ENCODE measurements at regions not wholly inside any gene's neighbourhood (a gene's known extent, or its start where the extent isn't known, plus 50 kb on each side); places are given as distances from the start of the nearest gene placed in this dataset.

DNA sequence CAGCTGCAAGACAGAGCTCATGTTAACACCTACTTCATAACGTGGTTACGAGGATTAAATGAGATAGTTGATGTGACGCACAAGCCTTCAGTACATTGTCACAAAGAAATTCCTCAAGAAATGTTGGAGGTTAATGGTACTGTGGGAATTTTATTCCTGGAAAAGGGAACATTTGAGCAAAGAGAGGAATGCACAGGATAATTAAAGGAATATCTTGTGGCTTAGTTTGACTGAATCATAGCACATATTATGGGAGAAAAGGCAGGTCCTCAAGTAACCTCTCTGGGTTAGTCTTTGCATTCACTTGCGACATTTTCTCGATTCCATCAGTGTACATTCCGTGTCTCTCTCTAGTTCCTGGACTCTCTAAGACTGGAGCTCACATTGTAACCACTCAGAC lies 300.2 kb upstream of the DUSP10 start:
- Mint-ChIP-seq H3K4me3 (no peak overlapping the region), H3K36me3 (no peaks in the 10 kb centered on the region), H3K9me3 (no peaks in the 10 kb centered on the region), H3K27ac (no peak overlapping the region), H3K4me1 (no peaks in the 10 kb centered on the region), H3K27me3 (ENCODE audit: low read depth) (no peaks in the 10 kb centered on the region)
- CTCF ChIA-PET, result interaction anchor here (1.6 kb wide), 1 partner anchor 82 kb away, joined by 3 read pairs; no protein-coding TSS in a partner anchor
- no peak for ATAC-seq
- TF ChIP-seq FOXK1 (CRISPR knock-in tag; IDR thresholded peaks at IDR 0.05) (no peak), TP53 (CRISPR knock-in tag; IDR thresholded peaks at IDR 0.05) (no peak), SP1 (CRISPR knock-in tag; conservative IDR thresholded peaks at IDR 0.05) (no peak), ZNF423 (CRISPR knock-in tag; IDR thresholded peaks at IDR 0.05) (no peak)
- TF ChIP-seq, protein P1, sequence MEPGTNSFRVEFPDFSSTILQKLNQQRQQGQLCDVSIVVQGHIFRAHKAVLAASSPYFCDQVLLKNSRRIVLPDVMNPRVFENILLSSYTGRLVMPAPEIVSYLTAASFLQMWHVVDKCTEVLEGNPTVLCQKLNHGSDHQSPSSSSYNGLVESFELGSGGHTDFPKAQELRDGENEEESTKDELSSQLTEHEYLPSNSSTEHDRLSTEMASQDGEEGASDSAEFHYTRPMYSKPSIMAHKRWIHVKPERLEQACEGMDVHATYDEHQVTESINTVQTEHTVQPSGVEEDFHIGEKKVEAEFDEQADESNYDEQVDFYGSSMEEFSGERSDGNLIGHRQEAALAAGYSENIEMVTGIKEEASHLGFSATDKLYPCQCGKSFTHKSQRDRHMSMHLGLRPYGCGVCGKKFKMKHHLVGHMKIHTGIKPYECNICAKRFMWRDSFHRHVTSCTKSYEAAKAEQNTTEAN (CRISPR knock-in tag; IDR thresholded peaks at IDR 0.05), result no peak
- TF ChIP-seq, protein P2, sequence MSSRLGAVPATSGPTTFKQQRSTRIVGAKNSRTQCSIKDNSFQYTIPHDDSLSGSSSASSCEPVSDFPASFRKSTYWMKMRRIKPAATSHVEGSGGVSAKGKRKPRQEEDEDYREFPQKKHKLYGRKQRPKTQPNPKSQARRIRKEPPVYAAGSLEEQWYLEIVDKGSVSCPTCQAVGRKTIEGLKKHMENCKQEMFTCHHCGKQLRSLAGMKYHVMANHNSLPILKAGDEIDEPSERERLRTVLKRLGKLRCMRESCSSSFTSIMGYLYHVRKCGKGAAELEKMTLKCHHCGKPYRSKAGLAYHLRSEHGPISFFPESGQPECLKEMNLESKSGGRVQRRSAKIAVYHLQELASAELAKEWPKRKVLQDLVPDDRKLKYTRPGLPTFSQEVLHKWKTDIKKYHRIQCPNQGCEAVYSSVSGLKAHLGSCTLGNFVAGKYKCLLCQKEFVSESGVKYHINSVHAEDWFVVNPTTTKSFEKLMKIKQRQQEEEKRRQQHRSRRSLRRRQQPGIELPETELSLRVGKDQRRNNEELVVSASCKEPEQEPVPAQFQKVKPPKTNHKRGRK (CRISPR knock-in tag; IDR thresholded peaks at IDR 0.05; ENCODE audit: borderline replicate concordance), result no peak
- TF ChIP-seq, protein P3, sequence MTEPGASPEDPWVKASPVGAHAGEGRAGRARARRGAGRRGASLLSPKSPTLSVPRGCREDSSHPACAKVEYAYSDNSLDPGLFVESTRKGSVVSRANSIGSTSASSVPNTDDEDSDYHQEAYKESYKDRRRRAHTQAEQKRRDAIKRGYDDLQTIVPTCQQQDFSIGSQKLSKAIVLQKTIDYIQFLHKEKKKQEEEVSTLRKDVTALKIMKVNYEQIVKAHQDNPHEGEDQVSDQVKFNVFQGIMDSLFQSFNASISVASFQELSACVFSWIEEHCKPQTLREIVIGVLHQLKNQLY (CRISPR knock-in tag; IDR thresholded peaks at IDR 0.05), result no peak
- TF ChIP-seq, protein P4, sequence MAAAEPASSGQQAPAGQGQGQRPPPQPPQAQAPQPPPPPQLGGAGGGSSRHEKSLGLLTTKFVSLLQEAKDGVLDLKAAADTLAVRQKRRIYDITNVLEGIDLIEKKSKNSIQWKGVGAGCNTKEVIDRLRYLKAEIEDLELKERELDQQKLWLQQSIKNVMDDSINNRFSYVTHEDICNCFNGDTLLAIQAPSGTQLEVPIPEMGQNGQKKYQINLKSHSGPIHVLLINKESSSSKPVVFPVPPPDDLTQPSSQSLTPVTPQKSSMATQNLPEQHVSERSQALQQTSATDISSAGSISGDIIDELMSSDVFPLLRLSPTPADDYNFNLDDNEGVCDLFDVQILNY (CRISPR knock-in tag; IDR thresholded peaks at IDR 0.05), result no peak
- no peak for DNase-seq (ENCODE audit: low spot score)
- POLR2A ChIA-PET, result interaction anchor here (0.6 kb wide), 1 partner anchor 65 kb away, joined by 3 read pairs; no protein-coding TSS in a partner anchor

GRCh38 chr1:222040955-222041354 lies 299.1 kb upstream of the DUSP10 start:
- H3K4me3 Mint-ChIP-seq, result no peak overlapping the region
- H3K27ac Mint-ChIP-seq, result no peak overlapping the region
- H3K4me1 Mint-ChIP-seq, result no peaks in the 10 kb centered on the region
- no peaks in the 10 kb centered on the region for H3K9me3 Mint-ChIP-seq
- no peak for DNase-seq (ENCODE audit: low spot score)
- H3K36me3 Mint-ChIP-seq, result no peaks in the 10 kb centered on the region
- ChIA-PET CTCF (interaction anchor here (1.6 kb wide), 1 partner anchor 84 kb away, joined by 3 read pairs; no protein-coding TSS in a partner anchor), POLR2A (no interaction called here)
- H3K27me3 Mint-ChIP-seq (ENCODE audit: low read depth), result no peaks in the 10 kb centered on the region
- ATAC-seq, result no peak
- TF ChIP-seq ESRRA (CRISPR knock-in tag; IDR thresholded peaks at IDR 0.05; ENCODE audit: borderline replicate concordance) (no peak), PRRX2 (CRISPR knock-in tag; IDR thresholded peaks at IDR 0.05) (no peak), PREB (CRISPR knock-in tag; IDR thresholded peaks at IDR 0.05; ENCODE audit: borderline replicate concordance) (no peak), ZNF121 (CRISPR knock-in tag; IDR thresholded peaks at IDR 0.05) (no peak), FOXP1 (CRISPR knock-in tag; IDR thresholded peaks at IDR 0.05; ENCODE audit: borderline replicate concordance) (no peak), ATF1 (CRISPR knock-in tag; IDR thresholded peaks at IDR 0.05) (no peak), FOXP4 (CRISPR knock-in tag; IDR thresholded peaks at IDR 0.05) (no peak), ZNF423 (CRISPR knock-in tag; IDR thresholded peaks at IDR 0.05) (no peak)
- TF ChIP-seq, protein P5, sequence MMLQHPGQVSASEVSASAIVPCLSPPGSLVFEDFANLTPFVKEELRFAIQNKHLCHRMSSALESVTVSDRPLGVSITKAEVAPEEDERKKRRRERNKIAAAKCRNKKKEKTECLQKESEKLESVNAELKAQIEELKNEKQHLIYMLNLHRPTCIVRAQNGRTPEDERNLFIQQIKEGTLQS (CRISPR knock-in tag; conservative IDR thresholded peaks at IDR 0.05), result no peak

Measured in WTC11 (cell line).